HepG2 (cell line): ENCODE measurements at regions not wholly inside any gene's neighbourhood (a gene's known extent, or its start where the extent isn't known, plus 50 kb on each side); places are given as distances from the start of the nearest gene placed in this dataset.

Experiments
- ARID2 ChIP-seq: sonication (generic); formaldehyde crosslinking; IDR thresholded peaks from 2 replicates; pipeline ENCODE4 v1.8.1; 2022; ENCODE audit warnings: mild to moderate bottlenecking, missing genetic modification reagents, borderline replicate concordance
- CHD4 ChIP-seq: fragments of 200-600 bp; sonication (generic); IDR thresholded peaks from 2 replicates; pipeline ENCODE4 v1.7.0; 2017; ENCODE audit warnings: mild to moderate bottlenecking, low read length, borderline replicate concordance
- FOXK2 ChIP-seq: fragments of 450-650 bp; IDR thresholded peaks from 2 replicates; pipeline ENCODE4 v1.6.1; 2016
- HIVEP1 ChIP-seq: sonication (generic); formaldehyde crosslinking; IDR thresholded peaks from 2 replicates; pipeline ENCODE4 v1.4.0; 2020; ENCODE audit warnings: mild to moderate bottlenecking, missing genetic modification reagents
- HOMEZ ChIP-seq: IDR thresholded peaks from 2 replicates; pipeline ENCODE4 v1.6.1; 2016; ENCODE audit warnings: low read depth
- KAT7 ChIP-seq: IDR thresholded peaks from 2 replicates; pipeline ENCODE4 v1.6.1; 2018; ENCODE audit warnings: borderline replicate concordance, missing compliant biosample characterization
- NFKBIZ ChIP-seq: IDR thresholded peaks from 2 replicates; pipeline ENCODE4 v1.6.1; 2018; ENCODE audit warnings: missing genetic modification reagents, missing compliant biosample characterization
- NR0B2 ChIP-seq: sonication (generic); formaldehyde crosslinking; IDR thresholded peaks from 2 replicates; pipeline ENCODE4 v1.4.0; 2020; ENCODE audit warnings: mild to moderate bottlenecking, missing genetic modification reagents
- PHF20 ChIP-seq: sonication (generic); formaldehyde crosslinking; IDR thresholded peaks from 2 replicates; pipeline ENCODE4 v1.5.0; 2020; ENCODE audit warnings: mild to moderate bottlenecking, missing genetic modification reagents
- RFX5 ChIP-seq: IDR thresholded peaks from 2 replicates; pipeline ENCODE4 v1.6.1; 2011; ENCODE audit warnings: low read depth, low read length, improper control_type of control experiment
- RFXAP ChIP-seq: sonication (generic); formaldehyde crosslinking; IDR thresholded peaks from 2 replicates; pipeline ENCODE4 v1.4.0; 2020; ENCODE audit warnings: missing genetic modification reagents, borderline replicate concordance
- SIX1 ChIP-seq: sonication (generic); formaldehyde crosslinking; IDR thresholded peaks from 2 replicates; pipeline ENCODE4 v1.4.0; 2020; ENCODE audit warnings: missing genetic modification reagents, borderline replicate concordance
- SIX4 ChIP-seq: sonication (generic); formaldehyde crosslinking; IDR thresholded peaks from 2 replicates; pipeline ENCODE4 v1.4.0; 2020; ENCODE audit warnings: missing genetic modification reagents
- SMAD3 ChIP-seq: sonication (generic); formaldehyde crosslinking; IDR thresholded peaks from 2 replicates; pipeline ENCODE4 v1.4.0; 2020; ENCODE audit warnings: missing genetic modification reagents
- STAT5B ChIP-seq: sonication (generic); formaldehyde crosslinking; IDR thresholded peaks from 2 replicates; pipeline ENCODE4 v1.4.0; 2020; ENCODE audit warnings: missing genetic modification reagents
- TBX3 ChIP-seq: fragments of 450-650 bp; IDR thresholded peaks from 2 replicates; pipeline ENCODE4 v1.6.1; 2017; ENCODE audit warnings: antibody characterized with exemption, mild to moderate bottlenecking, inconsistent platforms, borderline replicate concordance
- TRIM24 ChIP-seq: sonication (generic); formaldehyde crosslinking; IDR thresholded peaks from 2 replicates; pipeline ENCODE4 v1.8.0; 2022; ENCODE audit warnings: mild to moderate bottlenecking, missing genetic modification reagents
- YY1 ChIP-seq: IDR thresholded peaks from 2 replicates; pipeline ENCODE4 v1.6.1; 2011; ENCODE audit warnings: low read length, low read depth, moderate library complexity, mild to moderate bottlenecking; ENCODE audit not compliant: insufficient read depth, insufficient replicate concordance
- ZBTB38 ChIP-seq: sonication (generic); formaldehyde crosslinking; IDR thresholded peaks from 2 replicates; pipeline ENCODE4 v1.5.1; 2020; ENCODE audit warnings: mild to moderate bottlenecking, missing genetic modification reagents
- ZFP37 ChIP-seq: sonication (generic); formaldehyde crosslinking; IDR thresholded peaks from 2 replicates; pipeline ENCODE4 v1.4.0; 2020; ENCODE audit warnings: missing genetic modification reagents, borderline replicate concordance
- ZMYM4 ChIP-seq: sonication (generic); formaldehyde crosslinking; IDR thresholded peaks from 2 replicates; pipeline ENCODE4 v1.8.1; 2023; ENCODE audit warnings: mild to moderate bottlenecking, missing genetic modification reagents
- ZNF124 ChIP-seq: sonication (generic); formaldehyde crosslinking; IDR thresholded peaks from 2 replicates; pipeline ENCODE4 v1.4.0; 2020; ENCODE audit warnings: missing genetic modification reagents
- ZNF317 ChIP-seq: sonication (generic); formaldehyde crosslinking; IDR thresholded peaks from 2 replicates; pipeline ENCODE4 v1.5.0; 2020; ENCODE audit warnings: mild to moderate bottlenecking, missing genetic modification reagents
- ZNF350 ChIP-seq: sonication (generic); formaldehyde crosslinking; IDR thresholded peaks from 2 replicates; pipeline ENCODE4 v1.4.0; 2020; ENCODE audit warnings: mild to moderate bottlenecking, low read depth, missing genetic modification reagents, borderline replicate concordance
- ZNF629 ChIP-seq: sonication (generic); formaldehyde crosslinking; conservative IDR thresholded peaks from 2 replicates; pipeline ENCODE4 v1.5.0; 2020; ENCODE audit warnings: missing genetic modification reagents
- ZNF670 ChIP-seq: sonication (generic); formaldehyde crosslinking; IDR thresholded peaks from 2 replicates; pipeline ENCODE4 v1.8.0; 2022; ENCODE audit warnings: mild to moderate bottlenecking, missing genetic modification reagents, borderline replicate concordance
- ZZZ3 ChIP-seq: sonication (generic); formaldehyde crosslinking; IDR thresholded peaks from 2 replicates; pipeline ENCODE4 v1.4.0; 2020; ENCODE audit warnings: missing genetic modification reagents, mild to moderate bottlenecking, borderline replicate concordance
- TF ChIP-seq, protein P1 (sequence below): sonication (generic); formaldehyde crosslinking; IDR thresholded peaks from 2 replicates; pipeline ENCODE4 v1.9.0; 2022; ENCODE audit warnings: low read depth, missing genetic modification reagents

DNA sequence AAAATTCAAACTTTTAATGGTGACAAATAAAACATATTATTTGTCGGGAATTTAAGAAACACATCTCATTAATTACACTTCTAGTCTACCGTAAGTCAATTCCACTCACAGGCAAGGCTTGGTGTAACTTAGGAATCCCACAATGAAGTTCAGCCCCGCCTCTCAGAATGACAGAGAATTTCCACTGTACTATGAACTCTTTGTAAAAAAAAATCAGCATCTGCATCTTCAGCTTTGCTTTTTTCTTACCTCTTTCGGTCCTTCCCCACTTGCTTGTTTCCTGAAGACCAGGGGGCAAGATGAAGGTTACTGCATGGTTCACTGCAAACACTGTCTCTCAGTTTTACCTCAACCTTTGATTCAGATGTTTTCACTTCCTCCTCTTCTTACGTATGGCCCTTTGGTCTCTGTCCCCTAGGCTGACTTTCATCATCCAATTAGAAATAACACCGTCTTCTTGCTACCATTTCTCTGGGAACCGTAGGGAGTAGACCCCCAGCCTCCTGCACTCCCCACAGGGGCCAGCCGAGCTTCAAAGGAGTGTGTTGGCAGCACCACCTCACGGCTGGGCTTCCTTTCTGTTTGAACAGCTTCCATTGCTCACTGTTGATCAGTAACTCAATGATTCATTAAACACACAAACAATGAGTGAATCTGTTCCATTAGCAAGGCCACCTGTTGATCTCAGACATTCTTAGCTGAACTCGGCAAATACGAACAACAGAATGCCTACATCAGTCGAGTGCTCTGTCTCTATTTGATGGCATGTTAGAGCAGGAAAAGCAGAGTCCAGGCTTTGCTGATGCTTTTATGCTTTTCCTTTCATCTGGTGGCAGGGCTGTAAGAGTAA, 343.0 kb downstream of the BMP4 start (continued):
- TF ChIP-seq ZMYM4 = peak; percentile 96
- TF ChIP-seq SIX4 (CRISPR knock-in tag) = peak; percentile 56; the same call in 1 of the 2 replicates
- peak; percentile 61; the same call in 1 of the 2 replicates for TF ChIP-seq NFKBIZ (CRISPR knock-in tag)
- no peak for TF ChIP-seq PHF20
- TF ChIP-seq NR0B2 (CRISPR knock-in tag) = no peak
- TF ChIP-seq TRIM24 = no peak
- TF ChIP-seq ARID2 (CRISPR knock-in tag) = no peak; the same call in 1 of the 2 replicates
- peak; percentile 98 for TF ChIP-seq ZNF317 (CRISPR knock-in tag)
- TF ChIP-seq ZNF350 (CRISPR knock-in tag) = peak; percentile 83; the same call in 1 of the 2 replicates
- TF ChIP-seq STAT5B = no peak
- TF ChIP-seq ZBTB38 (CRISPR knock-in tag) = peak; percentile 72; the same call in 1 of the 2 replicates
- no peak for TF ChIP-seq ZNF670 (CRISPR knock-in tag)
- peak; percentile 43; the same call in 1 of the 2 replicates for TF ChIP-seq CHD4
- TF ChIP-seq, protein P1, sequence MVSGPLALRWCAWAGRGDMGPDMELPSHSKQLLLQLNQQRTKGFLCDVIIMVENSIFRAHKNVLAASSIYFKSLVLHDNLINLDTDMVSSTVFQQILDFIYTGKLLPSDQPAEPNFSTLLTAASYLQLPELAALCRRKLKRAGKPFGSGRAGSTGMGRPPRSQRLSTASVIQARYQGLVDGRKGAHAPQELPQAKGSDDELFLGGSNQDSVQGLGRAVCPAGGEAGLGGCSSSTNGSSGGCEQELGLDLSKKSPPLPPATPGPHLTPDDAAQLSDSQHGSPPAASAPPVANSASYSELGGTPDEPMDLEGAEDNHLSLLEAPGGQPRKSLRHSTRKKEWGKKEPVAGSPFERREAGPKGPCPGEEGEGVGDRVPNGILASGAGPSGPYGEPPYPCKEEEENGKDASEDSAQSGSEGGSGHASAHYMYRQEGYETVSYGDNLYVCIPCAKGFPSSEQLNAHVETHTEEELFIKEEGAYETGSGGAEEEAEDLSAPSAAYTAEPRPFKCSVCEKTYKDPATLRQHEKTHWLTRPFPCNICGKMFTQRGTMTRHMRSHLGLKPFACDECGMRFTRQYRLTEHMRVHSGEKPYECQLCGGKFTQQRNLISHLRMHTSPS (CRISPR knock-in tag) = peak; percentile 45; the same call in 1 of the 2 replicates
- peak; percentile 83 for TF ChIP-seq SIX1 (CRISPR knock-in tag)
- no peak; the same call in 1 of the 2 replicates for TF ChIP-seq KAT7
- TF ChIP-seq HOMEZ = peak; percentile 99
- peak; percentile 50; the same call in 1 of the 2 replicates for TF ChIP-seq ZFP37 (CRISPR knock-in tag)
- TF ChIP-seq SMAD3 (CRISPR knock-in tag) = peak; percentile 76; the same call in 1 of the 2 replicates
- TF ChIP-seq HIVEP1 (CRISPR knock-in tag) = peak; percentile 63; the same call in 1 of the 2 replicates
- TF ChIP-seq FOXK2 = peak; percentile 62; the same call in 1 of the 2 replicates
- peak; percentile 89; the same call in 1 of the 2 replicates for TF ChIP-seq TBX3
- TF ChIP-seq YY1 = peak; percentile 80
- TF ChIP-seq ZZZ3 (CRISPR knock-in tag) = no peak
- peak; percentile 26; the same call in 1 of the 2 replicates for TF ChIP-seq RFX5
- peak; percentile 64; the same call in 1 of the 2 replicates for TF ChIP-seq ZNF124 (CRISPR knock-in tag)
- peak; percentile 43; the same call in 1 of the 2 replicates for TF ChIP-seq ZNF629 (CRISPR knock-in tag)
- TF ChIP-seq RFXAP = peak; percentile 83; the same call in 1 of the 2 replicates
